ENCODE measurements at regions not wholly inside any gene's neighbourhood (a gene's known extent, or its start where the extent isn't known, plus 50 kb on each side); places are given as distances from the start of the nearest gene placed in this dataset.

- H3K4me2 ChIP-seq (ENCODE audit: low read length), result no peak overlapping the region
- H3F3A ChIP-seq (ENCODE audit: insufficient read depth, low read length, poor library complexity, severe bottlenecking), result no peaks in the 10 kb centered on the region
- H3K27me3 ChIP-seq (ENCODE audit: insufficient read depth, low read depth, low read length), result no peaks in the 10 kb centered on the region
- no peaks in the 10 kb centered on the region for H3K9me2 ChIP-seq (ENCODE audit: insufficient read depth, low read length)
- H3K79me2 ChIP-seq (replicated peaks; ENCODE audit: insufficient read depth, low read length), result no peaks in the 10 kb centered on the region
- no peak overlapping the region for H3K9ac ChIP-seq (ENCODE audit: low read length)
- no peaks in the 10 kb centered on the region for H3K36me3 ChIP-seq (ENCODE audit: insufficient read depth, low read length)
- H4K20me1 ChIP-seq (ENCODE audit: insufficient read depth), result no peaks in the 10 kb centered on the region
- H2AFZ ChIP-seq (ENCODE audit: low read depth, low read length), result no peak overlapping the region
- no peaks in the 10 kb centered on the region for H3K9me3 ChIP-seq (ENCODE audit: low read length)
- H3K27ac ChIP-seq (ENCODE audit: low read length), result no peak overlapping the region
- H3K4me3 ChIP-seq (ENCODE audit: low read length), result no peak overlapping the region
- TF ChIP-seq CTCF (IDR thresholded peaks at IDR 0.05; ENCODE audit: poor library complexity, severe bottlenecking), result no peak
- no peak for TF ChIP-seq POLR2AphosphoS5 (IDR thresholded peaks at IDR 0.05)
- no peak for TF ChIP-seq EP300 (conservative IDR thresholded peaks at IDR 0.05; ENCODE audit: poor library complexity, severe bottlenecking)
- TF ChIP-seq REST (IDR thresholded peaks at IDR 0.05; ENCODE audit: borderline replicate concordance), result no peak
- TF ChIP-seq MXI1 (conservative IDR thresholded peaks at IDR 0.05; ENCODE audit: poor library complexity, severe bottlenecking), result no peak
- no peak for TF ChIP-seq RAD21 (conservative IDR thresholded peaks at IDR 0.05)
- no peak for TF ChIP-seq EZH2 (IDR thresholded peaks at IDR 0.05; ENCODE audit: borderline replicate concordance, insufficient read depth, low read length, poor library complexity, severe bottlenecking)
- no peak for TF ChIP-seq TAF1 (IDR thresholded peaks at IDR 0.05; ENCODE audit: low read depth)
- no peak for TF ChIP-seq SMC3 (conservative IDR thresholded peaks at IDR 0.05; ENCODE audit: poor library complexity)
These were observed 437.8 kb upstream of the PROX1 start for GRCh38 chr1:213549982-213550381.

GRCh38 chr1:213550804-213551203 lies 437.0 kb upstream of the PROX1 start:
- no peak overlapping the region for H2AFZ ChIP-seq (ENCODE audit: low read depth, low read length)
- no peak overlapping the region for H3K4me3 ChIP-seq (ENCODE audit: low read length)
- no peak overlapping the region for H3K27ac ChIP-seq (ENCODE audit: low read length)
- H3K4me2 ChIP-seq (ENCODE audit: low read length), result no peak overlapping the region
- H3K9me2 ChIP-seq (ENCODE audit: insufficient read depth, low read length), result no peaks in the 10 kb centered on the region
- H3K36me3 ChIP-seq (ENCODE audit: insufficient read depth, low read length), result no peaks in the 10 kb centered on the region
- no peaks in the 10 kb centered on the region for H3K79me2 ChIP-seq (replicated peaks; ENCODE audit: insufficient read depth, low read length)
- no peaks in the 10 kb centered on the region for H3F3A ChIP-seq (ENCODE audit: insufficient read depth, low read length, poor library complexity, severe bottlenecking)
- H4K20me1 ChIP-seq (ENCODE audit: insufficient read depth), result no peaks in the 10 kb centered on the region
- no peak for TF ChIP-seq EZH2 (IDR thresholded peaks at IDR 0.05; ENCODE audit: borderline replicate concordance, insufficient read depth, low read length, poor library complexity, severe bottlenecking)
- no peak for TF ChIP-seq SMC3 (conservative IDR thresholded peaks at IDR 0.05; ENCODE audit: poor library complexity)
- no peak for TF ChIP-seq REST (IDR thresholded peaks at IDR 0.05; ENCODE audit: borderline replicate concordance)
- H3K9ac ChIP-seq (ENCODE audit: low read length), result no peak overlapping the region
- H3K27me3 ChIP-seq (ENCODE audit: insufficient read depth, low read depth, low read length), result no peaks in the 10 kb centered on the region
- H3K9me3 ChIP-seq (ENCODE audit: low read length), result no peaks in the 10 kb centered on the region
